ENCODE measurements at regions not wholly inside any gene's neighbourhood (a gene's known extent, or its start where the extent isn't known, plus 50 kb on each side); places are given as distances from the start of the nearest gene placed in this dataset.

- DNase-seq (ENCODE audit: low spot score), result no peak
- in situ Hi-C loops (cut with MboI; ENCODE audit: low sequenced_read_pairs, unreplicated experiment), result no loop called here
- TF ChIP-seq CTCF (IDR thresholded peaks at IDR 0.05; ENCODE audit: borderline replicate concordance, control extremely low read depth, extremely low read depth, insufficient read depth, missing control alignments), result no peak
Observed at GRCh38 chr10:10293481-10293951, 724.2 kb upstream of the CELF2 start.

GRCh38 chr10:10294184-10294880 lies 723.3 kb upstream of the CELF2 start:
- in situ Hi-C loops (cut with MboI; ENCODE audit: low sequenced_read_pairs, unreplicated experiment), result no loop called here
- TF ChIP-seq CTCF (IDR thresholded peaks at IDR 0.05; ENCODE audit: borderline replicate concordance, control extremely low read depth, extremely low read depth, insufficient read depth, missing control alignments), result no peak
- no peak for DNase-seq (ENCODE audit: low spot score)

GRCh38 chr10:10294881-10295529 lies 722.7 kb upstream of the CELF2 start:
- no peak for DNase-seq (ENCODE audit: low spot score)
- no peak for TF ChIP-seq CTCF (IDR thresholded peaks at IDR 0.05; ENCODE audit: borderline replicate concordance, control extremely low read depth, extremely low read depth, insufficient read depth, missing control alignments)
- in situ Hi-C loops (cut with MboI; ENCODE audit: low sequenced_read_pairs, unreplicated experiment), result no loop called here

- no peak for TF ChIP-seq CTCF (IDR thresholded peaks at IDR 0.05; ENCODE audit: borderline replicate concordance, control extremely low read depth, extremely low read depth, insufficient read depth, missing control alignments)
- DNase-seq (ENCODE audit: low spot score), result no peak
- in situ Hi-C loops (cut with MboI; ENCODE audit: low sequenced_read_pairs, unreplicated experiment), result no loop called here
Observed at GRCh38 chr10:10295537-10295936, 722.1 kb upstream of the CELF2 start.

GRCh38 chr10:10302689-10303088 lies 715.0 kb upstream of the CELF2 start:
- no peak for DNase-seq (ENCODE audit: low spot score)
- in situ Hi-C loops (cut with MboI; ENCODE audit: low sequenced_read_pairs, unreplicated experiment), result no loop called here
- no peak for TF ChIP-seq CTCF (IDR thresholded peaks at IDR 0.05; ENCODE audit: borderline replicate concordance, control extremely low read depth, extremely low read depth, insufficient read depth, missing control alignments)

- no peak for DNase-seq (ENCODE audit: low spot score)
- in situ Hi-C loops (cut with MboI; ENCODE audit: low sequenced_read_pairs, unreplicated experiment), result no loop called here
- TF ChIP-seq CTCF (IDR thresholded peaks at IDR 0.05; ENCODE audit: borderline replicate concordance, control extremely low read depth, extremely low read depth, insufficient read depth, missing control alignments), result no peak
Observed at GRCh38 chr10:10307036-10307435, 710.6 kb upstream of the CELF2 start.
